ENCODE measurements at regions not wholly inside any gene's neighbourhood (a gene's known extent, or its start where the extent isn't known, plus 50 kb on each side); places are given as distances from the start of the nearest gene placed in this dataset.

DNA sequence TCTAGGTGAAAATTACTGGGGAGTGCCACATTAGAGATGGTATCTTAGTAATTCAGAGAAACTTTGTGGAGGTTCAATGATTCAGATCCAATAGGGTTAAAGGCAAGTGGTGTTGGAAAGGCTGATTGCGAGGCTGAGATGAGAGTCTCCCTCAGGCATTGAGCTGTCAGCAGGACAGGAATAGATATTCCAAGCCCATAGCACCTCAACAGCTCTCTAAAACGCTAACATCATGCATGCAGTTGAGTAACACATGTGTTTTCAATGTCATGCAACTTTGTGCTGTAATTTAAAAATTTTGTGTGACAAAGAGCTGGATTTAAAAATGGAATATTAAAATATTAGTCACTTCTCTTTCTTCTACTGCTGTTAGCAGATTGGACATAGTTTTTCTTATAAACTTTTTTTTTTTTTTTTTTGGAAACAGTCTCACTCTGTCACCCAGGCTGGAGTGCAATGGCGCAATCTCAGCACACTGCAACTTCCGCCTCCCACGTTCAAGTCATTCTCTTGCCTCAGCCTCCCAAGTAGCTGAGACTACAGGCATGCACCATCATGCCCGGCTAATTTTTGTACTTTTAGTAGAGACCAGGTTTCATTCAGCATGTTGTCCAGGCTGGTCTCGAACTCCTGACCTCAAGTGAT, 173.5 kb upstream of the C1QTNF7 start:
- Histone ChIP-seq H3K27me3 (replicated peaks; ENCODE audit: insufficient read depth, low read depth, low read length, poor library complexity) (no peaks in the 10 kb centered on the region), H3K4me1 (ENCODE audit: insufficient read depth, low read length, poor library complexity, severe bottlenecking) (no peaks in the 10 kb centered on the region), H3K36me3 (ENCODE audit: insufficient read depth, low read length, poor library complexity, severe bottlenecking) (no peaks in the 10 kb centered on the region), H3K9me3 (ENCODE audit: low read depth, low read length, poor library complexity, severe bottlenecking) (no peaks in the 10 kb centered on the region), H3K4me3 (ENCODE audit: low read depth, low read length, poor library complexity, severe bottlenecking) (no peak overlapping the region), H3K27ac (ENCODE audit: low read depth, low read length, poor library complexity, severe bottlenecking) (no peak overlapping the region)
- intact Hi-C loops (cut with micrococcal nuclease; ENCODE audit: unreplicated experiment): no loop called here
- no TSS peak for BruUV-seq (replicated peaks)
- CTCF ChIA-PET: interaction anchor here (0.5 to 0.6 kb wide), 2 partner anchors 177 to 203 kb away, joined by 3 to 4 read pairs; no protein-coding TSS in a partner anchor
- no peak for DNase-seq (ENCODE audit: low spot score)
- TF ChIP-seq CTCF (conservative IDR thresholded peaks at IDR 0.05; ENCODE audit: low read depth, low read length) (no peak), EZH2 (IDR thresholded peaks at IDR 0.05; ENCODE audit: borderline replicate concordance, low read depth, low read length, poor library complexity, severe bottlenecking) (no peak)
- POLR2A ChIA-PET (ENCODE audit: low non-redundant PET): no interaction called here

DNA sequence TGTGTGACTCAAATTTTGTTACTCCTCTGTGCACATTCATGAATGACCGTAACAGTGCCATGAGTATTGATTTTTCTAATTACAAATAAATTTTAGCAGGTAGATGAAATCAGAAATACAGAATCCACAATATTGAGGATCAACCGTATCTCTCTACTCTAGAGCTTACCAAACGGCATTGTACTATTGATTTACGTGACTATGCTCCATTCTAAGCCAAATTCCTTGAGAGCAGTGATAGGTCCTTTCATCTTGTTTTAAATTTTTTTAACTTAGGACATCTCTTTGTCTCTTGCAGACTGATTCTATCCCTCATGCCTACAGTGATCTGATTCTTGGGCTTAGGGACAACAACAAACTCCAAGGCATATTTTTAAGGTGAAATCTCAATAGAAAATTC, 172.3 kb upstream of the C1QTNF7 start:
- CTCF ChIA-PET: no interaction called here
- Histone ChIP-seq H3K9me3 (ENCODE audit: low read depth, low read length, poor library complexity, severe bottlenecking) (no peaks in the 10 kb centered on the region), H3K4me1 (ENCODE audit: insufficient read depth, low read length, poor library complexity, severe bottlenecking) (no peaks in the 10 kb centered on the region), H3K27me3 (replicated peaks; ENCODE audit: insufficient read depth, low read depth, low read length, poor library complexity) (no peaks in the 10 kb centered on the region), H3K4me3 (ENCODE audit: low read depth, low read length, poor library complexity, severe bottlenecking) (no peak overlapping the region), H3K27ac (ENCODE audit: low read depth, low read length, poor library complexity, severe bottlenecking) (no peak overlapping the region), H3K36me3 (ENCODE audit: insufficient read depth, low read length, poor library complexity, severe bottlenecking) (no peaks in the 10 kb centered on the region)
- no peak for TF ChIP-seq EZH2 (IDR thresholded peaks at IDR 0.05; ENCODE audit: borderline replicate concordance, low read depth, low read length, poor library complexity, severe bottlenecking)
- TF ChIP-seq CTCF (conservative IDR thresholded peaks at IDR 0.05; ENCODE audit: low read depth, low read length): no peak
- BruUV-seq (replicated peaks): no TSS peak
- DNase-seq (ENCODE audit: low spot score): no peak
- intact Hi-C loops (cut with micrococcal nuclease; ENCODE audit: unreplicated experiment): no loop called here
- POLR2A ChIA-PET (ENCODE audit: low non-redundant PET): no interaction called here

DNA sequence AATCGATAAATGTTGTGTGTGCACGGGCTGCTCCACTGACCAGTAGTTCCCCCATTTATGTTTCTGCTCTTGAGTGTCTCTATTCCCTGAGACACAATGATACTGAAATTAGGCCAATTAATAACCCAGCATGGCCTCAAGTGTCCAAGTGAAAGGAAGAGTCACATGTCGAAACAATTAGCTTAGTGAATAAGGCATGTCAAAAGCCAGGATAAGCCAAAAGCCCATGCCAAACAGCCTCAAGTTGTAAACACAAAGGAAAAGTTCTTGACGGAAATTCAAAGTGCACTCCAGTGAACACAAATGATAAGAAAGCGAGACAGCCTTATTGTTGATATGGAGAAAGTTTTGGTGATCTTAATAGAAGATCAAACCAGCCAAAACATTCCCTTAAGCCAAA, 167.1 kb upstream of the C1QTNF7 start:
- Histone ChIP-seq H3K9me3 (ENCODE audit: low read depth, low read length, poor library complexity, severe bottlenecking) (no peaks in the 10 kb centered on the region), H3K36me3 (ENCODE audit: insufficient read depth, low read length, poor library complexity, severe bottlenecking) (no peaks in the 10 kb centered on the region), H3K27me3 (replicated peaks; ENCODE audit: insufficient read depth, low read depth, low read length, poor library complexity) (no peaks in the 10 kb centered on the region), H3K27ac (ENCODE audit: low read depth, low read length, poor library complexity, severe bottlenecking) (no peak overlapping the region), H3K4me3 (ENCODE audit: low read depth, low read length, poor library complexity, severe bottlenecking) (no peak overlapping the region), H3K4me1 (ENCODE audit: insufficient read depth, low read length, poor library complexity, severe bottlenecking) (no peaks in the 10 kb centered on the region)
- CTCF ChIA-PET: no interaction called here
- BruUV-seq (replicated peaks): no TSS peak
- DNase-seq (ENCODE audit: low spot score): no peak
- no peak for TF ChIP-seq EZH2 (IDR thresholded peaks at IDR 0.05; ENCODE audit: borderline replicate concordance, low read depth, low read length, poor library complexity, severe bottlenecking)
- no peak for TF ChIP-seq CTCF (conservative IDR thresholded peaks at IDR 0.05; ENCODE audit: low read depth, low read length)
- POLR2A ChIA-PET (ENCODE audit: low non-redundant PET): no interaction called here
- intact Hi-C loops (cut with micrococcal nuclease; ENCODE audit: unreplicated experiment): no loop called here

All from A673 (cell line).